Mesendoderm (in vitro differentiated cells): ENCODE measurements at regions not wholly inside any gene's neighbourhood (a gene's known extent, or its start where the extent isn't known, plus 50 kb on each side); places are given as distances from the start of the nearest gene placed in this dataset.

Experiments
- DNase-seq: peaks from one replicate; pipeline ENCODE4 v3.0.0; 2013
- H2AK5ac ChIP-seq: 2 replicates; pipeline ENCODE4 v1.6.1; 2013; ENCODE audit warnings: low read length, inconsistent platforms
- H2BK120ac ChIP-seq: 2 replicates; pipeline ENCODE4 v1.6.1; 2013; ENCODE audit warnings: low read depth, mild to moderate bottlenecking, low read length, moderate library complexity, mixed read lengths
- H2BK15ac ChIP-seq: replicated peaks from 2 replicates; pipeline ENCODE4 v1.6.1; 2013; ENCODE audit warnings: low read depth, mild to moderate bottlenecking, moderate library complexity
- H2BK5ac ChIP-seq: 2 replicates; pipeline ENCODE4 v1.6.1; 2013; ENCODE audit warnings: low read length, inconsistent platforms
- H3K18ac ChIP-seq: 2 replicates; pipeline ENCODE4 v1.6.1; 2013; ENCODE audit warnings: mild to moderate bottlenecking, low read length, mixed read lengths
- H3K23ac ChIP-seq: one replicate; pipeline ENCODE4 v1.6.1; 2013; ENCODE audit warnings: low read length
- H3K27ac ChIP-seq: 2 replicates; pipeline ENCODE4 v1.5.1; 2013; ENCODE audit warnings: low read depth, mild to moderate bottlenecking, inconsistent platforms, low read length, moderate library complexity
- H3K27me3 ChIP-seq: 2 replicates; pipeline ENCODE4 v1.6.1; 2013; ENCODE audit warnings: low read length, control low read depth, mild to moderate bottlenecking, inconsistent platforms; ENCODE audit not compliant: insufficient read depth, poor library complexity
- H3K36me3 ChIP-seq: 2 replicates; pipeline ENCODE4 v1.6.1; 2013; ENCODE audit warnings: low read length, inconsistent platforms; ENCODE audit not compliant: control insufficient read depth, insufficient read depth
- H3K4ac ChIP-seq: one replicate; pipeline ENCODE4 v1.6.1; 2013; ENCODE audit warnings: low read depth, mild to moderate bottlenecking, low read length, moderate library complexity
- H3K4me1 ChIP-seq: 2 replicates; pipeline ENCODE4 v1.6.1; 2013; ENCODE audit warnings: low read depth, low read length, inconsistent platforms; ENCODE audit not compliant: control insufficient read depth
- H3K4me2 ChIP-seq: 2 replicates; pipeline ENCODE4 v1.6.1; 2013; ENCODE audit warnings: low read length
- H3K4me3 ChIP-seq: 2 replicates; pipeline ENCODE4 v1.5.1; 2013; ENCODE audit warnings: mild to moderate bottlenecking, low read length
- H3K56ac ChIP-seq: one replicate; pipeline ENCODE4 v1.6.1; 2013; ENCODE audit warnings: low read length
- H3K79me1 ChIP-seq: 2 replicates; pipeline ENCODE4 v1.6.1; 2013; ENCODE audit warnings: low read length, inconsistent platforms
- H3K79me2 ChIP-seq: 2 replicates; pipeline ENCODE4 v1.6.1; 2013; ENCODE audit warnings: mild to moderate bottlenecking, low read length; ENCODE audit not compliant: control insufficient read depth, insufficient read depth
- H3K9ac ChIP-seq: 2 replicates; pipeline ENCODE4 v1.6.1; 2013; ENCODE audit warnings: low read length, inconsistent platforms
- H4K5ac ChIP-seq: one replicate; pipeline ENCODE4 v1.6.1; 2013; ENCODE audit warnings: low read length
- H4K8ac ChIP-seq: one replicate; pipeline ENCODE4 v1.6.1; 2013; ENCODE audit warnings: low read depth, mild to moderate bottlenecking, control low read depth, low read length, moderate library complexity
- WGBS: extraction: QIAGEN DNeasy Blood & Tissue Kit; methylation state at CpG from one replicate; pipeline ENCODE4 v1.1.7; 2013; ENCODE audit warnings: low lambda C conversion rate, missing lambda C conversion rate; ENCODE audit not compliant: insufficient coverage; ENCODE audit errors: extremely low coverage; 5-methylcytosine and 5-hydroxymethylcytosine counted together

DNA sequence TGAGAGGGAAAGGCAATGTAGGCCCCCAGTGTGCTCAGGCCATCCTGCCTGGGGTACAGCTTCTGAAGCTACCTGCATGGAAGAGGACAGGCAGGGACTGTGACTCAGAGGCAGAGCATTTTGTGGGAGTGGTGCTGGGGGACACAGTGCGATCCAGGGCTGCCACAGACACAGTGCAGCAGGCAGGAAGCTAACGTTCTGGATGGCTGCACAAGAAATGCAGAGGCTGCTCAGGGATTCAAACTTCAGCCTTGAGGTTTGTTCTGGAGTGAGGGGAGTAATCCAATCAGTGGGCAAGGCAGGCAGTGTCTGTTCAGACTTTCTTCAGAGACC is 648.0 kb upstream of the IGFBP3 start:
- Histone ChIP-seq H3K79me1 (no peaks in the 10 kb centered on the region), H3K18ac (no peak overlapping the region), H2BK120ac (no peak overlapping the region), H3K4me1 (no peaks in the 10 kb centered on the region), H3K4me3 (no peak overlapping the region), H4K5ac (no peak overlapping the region), H3K23ac (no peak overlapping the region), H3K36me3 (no peaks in the 10 kb centered on the region), H3K27ac (no peak overlapping the region), H2BK15ac (no peak overlapping the region), H2BK5ac (no peak overlapping the region), H3K56ac (no peak overlapping the region), H3K79me2 (no peaks in the 10 kb centered on the region), H3K9ac (no peak overlapping the region), H3K4ac (no peak overlapping the region), H4K8ac (no peak overlapping the region), H3K4me2 (no peak overlapping the region), H2AK5ac (no peak overlapping the region), H3K27me3 (no peaks in the 10 kb centered on the region)
- DNase-seq = peak; percentile 65
- whole genome bisulfite sequencing = no CpG with 5 or more reads among the region's 2 CpGs

DNA sequence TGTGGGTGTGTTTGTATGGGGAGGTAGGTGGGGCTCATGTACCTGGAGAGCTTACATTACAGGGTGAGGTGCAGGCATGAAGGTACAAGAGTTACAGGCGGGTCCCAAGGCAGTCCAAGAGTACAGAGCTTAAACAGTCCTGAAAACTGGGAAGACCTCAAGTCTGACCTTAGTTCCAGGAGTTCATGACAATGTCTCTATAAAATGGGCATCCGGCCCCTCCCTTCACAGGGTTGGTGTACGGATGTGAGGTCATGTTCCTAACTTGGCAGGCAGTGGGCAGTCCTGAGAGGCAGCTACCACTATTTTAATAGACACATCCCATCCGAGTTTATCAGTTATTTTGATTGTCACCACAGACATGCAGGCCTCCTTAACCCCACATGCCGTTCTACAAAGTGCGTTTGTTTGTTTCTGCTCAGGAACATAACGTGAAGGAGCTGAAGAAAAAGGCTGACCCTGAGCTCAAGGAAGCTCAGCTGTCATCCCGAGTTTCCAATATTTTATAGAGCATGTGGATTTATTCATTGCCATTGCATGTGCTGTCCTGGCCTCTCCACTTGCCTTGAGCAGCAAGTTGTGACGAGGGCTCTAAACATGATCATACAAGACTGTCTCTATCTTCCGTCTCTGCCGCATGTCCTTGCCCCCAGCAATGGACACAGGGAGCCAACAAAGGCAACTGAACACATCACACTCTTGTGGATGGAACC is 647.5 kb upstream of the IGFBP3 start:
- DNase-seq = no peak
- H3K4me1 ChIP-seq = no peaks in the 10 kb centered on the region
- no CpG with 5 or more reads among the region's 11 CpGs for WGBS
- H3K4me2 ChIP-seq = no peak overlapping the region
- no peak overlapping the region for H3K9ac ChIP-seq
- no peak overlapping the region for H3K23ac ChIP-seq
- no peak overlapping the region for H4K8ac ChIP-seq
- no peak overlapping the region for H3K27ac ChIP-seq
- no peaks in the 10 kb centered on the region for H3K36me3 ChIP-seq
- no peaks in the 10 kb centered on the region for H3K27me3 ChIP-seq
- no peak overlapping the region for H2BK15ac ChIP-seq
- no peak overlapping the region for H3K56ac ChIP-seq
- H3K4ac ChIP-seq = no peak overlapping the region
- H3K79me2 ChIP-seq = no peaks in the 10 kb centered on the region
- H2BK120ac ChIP-seq = no peak overlapping the region
- H3K79me1 ChIP-seq = no peaks in the 10 kb centered on the region
- no peak overlapping the region for H3K18ac ChIP-seq
- H2BK5ac ChIP-seq = no peak overlapping the region
- no peak overlapping the region for H4K5ac ChIP-seq
- no peak overlapping the region for H2AK5ac ChIP-seq
- H3K4me3 ChIP-seq = no peak overlapping the region

DNA sequence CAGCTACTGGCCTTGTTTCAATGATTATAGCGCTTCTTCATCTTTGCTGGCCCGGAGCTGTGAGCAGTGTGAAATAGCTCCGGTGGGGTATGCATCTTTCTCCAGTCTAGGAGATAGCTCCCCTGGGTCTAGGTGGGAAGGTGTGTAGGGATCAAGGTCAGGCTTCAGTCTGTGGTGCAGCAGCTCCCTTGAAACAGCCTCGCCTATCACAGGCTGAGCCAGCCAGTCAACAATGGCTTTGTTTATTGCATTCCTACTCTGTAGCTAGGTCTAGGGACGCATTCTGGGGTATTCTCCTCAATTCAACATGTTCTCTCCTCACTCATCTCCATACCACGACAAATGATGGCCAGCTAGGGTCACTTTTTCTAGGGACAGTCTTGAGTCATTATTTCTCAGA is 646.8 kb upstream of the IGFBP3 start:
- Histone ChIP-seq H3K4ac (no peak overlapping the region), H3K27ac (no peak overlapping the region), H2BK120ac (no peak overlapping the region)

DNA sequence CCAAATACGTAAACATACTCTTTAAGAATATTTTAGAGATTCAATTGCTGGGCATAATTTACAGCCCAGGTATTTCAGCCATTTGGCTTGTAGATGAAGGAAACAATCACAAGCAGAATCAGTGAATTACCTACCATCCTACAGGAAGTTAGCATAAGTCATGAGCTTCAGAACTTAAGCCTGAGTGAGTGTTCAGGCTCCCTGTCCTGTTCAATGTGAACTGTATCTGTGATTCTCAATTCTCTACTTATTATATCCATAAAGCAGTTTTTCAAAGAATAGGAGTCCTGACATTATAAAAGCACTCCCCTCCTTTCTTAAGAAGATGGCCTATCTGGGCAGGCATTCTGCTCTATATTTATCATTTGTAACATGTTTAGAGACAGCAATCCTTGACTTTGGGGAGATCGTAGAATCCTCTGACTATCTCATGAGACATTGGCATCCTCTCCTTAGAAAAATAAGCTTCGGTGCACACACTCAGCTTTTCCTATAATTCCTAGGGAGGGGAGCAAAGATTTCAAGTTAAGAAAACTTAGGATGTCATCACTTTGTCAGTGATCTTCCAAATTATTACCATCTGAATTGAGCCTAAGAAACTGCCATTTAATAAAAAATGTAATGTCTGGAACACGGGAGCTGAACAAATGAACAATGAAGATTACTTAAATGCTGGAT is 645.2 kb upstream of the IGFBP3 start:
- Histone ChIP-seq H3K4me1 (no peaks in the 10 kb centered on the region), H3K36me3 (no peaks in the 10 kb centered on the region), H3K18ac (no peak overlapping the region), H3K23ac (no peak overlapping the region), H2BK5ac (no peak overlapping the region), H3K4me3 (no peak overlapping the region), H3K56ac (no peak overlapping the region), H4K8ac (no peak overlapping the region), H3K27ac (no peak overlapping the region), H3K27me3 (no peaks in the 10 kb centered on the region), H4K5ac (no peak overlapping the region), H2BK15ac (no peak overlapping the region), H3K4me2 (no peak overlapping the region), H2BK120ac (no peak overlapping the region), H3K4ac (no peak overlapping the region), H3K79me2 (no peaks in the 10 kb centered on the region), H2AK5ac (no peak overlapping the region), H3K79me1 (no peaks in the 10 kb centered on the region), H3K9ac (no peak overlapping the region)
- DNase-seq = no peak
- no CpG with 5 or more reads among the region's 4 CpGs for WGBS

More for the DNA sequence above, 646.8 kb upstream of the IGFBP3 start:
- Histone ChIP-seq H3K36me3 (no peaks in the 10 kb centered on the region), H2BK5ac (no peak overlapping the region), H2AK5ac (no peak overlapping the region), H3K4me1 (no peaks in the 10 kb centered on the region), H3K79me1 (no peaks in the 10 kb centered on the region), H4K8ac (no peak overlapping the region), H3K4me3 (no peak overlapping the region), H2BK15ac (no peak overlapping the region), H3K56ac (no peak overlapping the region), H3K9ac (no peak overlapping the region), H3K79me2 (no peaks in the 10 kb centered on the region), H3K4me2 (no peak overlapping the region), H3K27me3 (no peaks in the 10 kb centered on the region), H3K18ac (no peak overlapping the region), H4K5ac (no peak overlapping the region), H3K23ac (no peak overlapping the region)
- WGBS = no CpG with 5 or more reads among the region's 6 CpGs
- DNase-seq = no peak

DNA sequence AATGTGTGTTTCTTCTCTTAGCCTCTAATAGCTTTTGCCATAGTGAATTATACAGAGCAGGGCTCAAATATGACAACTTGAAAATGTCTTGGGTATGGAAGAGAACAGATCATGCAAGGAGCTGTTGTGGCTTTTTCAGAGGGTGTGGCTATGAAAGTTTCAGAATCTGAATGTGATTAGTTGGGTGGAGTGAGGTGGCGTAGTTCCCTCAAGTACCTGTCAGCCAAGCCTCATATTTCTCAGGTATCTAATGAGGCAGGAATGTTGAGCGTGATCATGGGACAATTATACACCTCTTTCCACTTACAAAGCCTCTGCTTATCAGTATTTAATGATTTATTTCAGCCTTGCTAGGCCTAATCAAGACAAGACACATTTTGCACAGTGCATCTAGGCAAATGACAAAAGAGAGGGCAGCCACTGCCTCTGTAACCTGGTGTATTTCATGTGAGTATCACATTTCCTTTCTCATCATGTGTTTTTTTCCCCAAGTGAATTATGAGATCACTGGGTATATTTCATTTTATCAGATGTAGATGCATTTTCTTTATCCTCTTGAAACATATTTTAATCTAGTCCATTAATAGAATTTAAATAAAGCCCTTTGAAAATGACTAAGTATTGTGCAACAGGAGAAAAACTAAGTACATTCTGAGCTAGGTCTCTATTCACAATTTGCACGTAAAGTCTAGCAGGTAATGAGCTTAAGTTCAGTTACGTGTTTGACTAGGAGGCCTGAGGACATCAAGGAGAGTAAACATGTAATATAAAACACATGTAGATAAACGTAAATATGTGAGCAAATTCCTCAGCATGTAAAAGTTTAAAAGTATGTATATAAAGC is 644.4 kb upstream of the IGFBP3 start:
- Histone ChIP-seq H2AK5ac (no peak overlapping the region), H3K27ac (no peak overlapping the region), H3K18ac (no peak overlapping the region), H3K23ac (no peak overlapping the region), H3K9ac (no peak overlapping the region), H3K79me1 (no peaks in the 10 kb centered on the region), H3K56ac (no peak overlapping the region), H2BK5ac (no peak overlapping the region), H3K4me2 (no peak overlapping the region), H3K27me3 (no peaks in the 10 kb centered on the region), H3K36me3 (no peaks in the 10 kb centered on the region), H4K8ac (no peak overlapping the region), H4K5ac (no peak overlapping the region), H2BK120ac (no peak overlapping the region), H3K79me2 (no peaks in the 10 kb centered on the region), H3K4me1 (no peaks in the 10 kb centered on the region), H3K4me3 (no peak overlapping the region), H2BK15ac (no peak overlapping the region), H3K4ac (no peak overlapping the region)
- DNase-seq = no peak
- WGBS = no CpG with 5 or more reads among the region's 5 CpGs
